ENCODE measurements at regions not wholly inside any gene's neighbourhood (a gene's known extent, or its start where the extent isn't known, plus 50 kb on each side); places are given as distances from the start of the nearest gene placed in this dataset.

- no peak overlapping the region for H3K4me3 ChIP-seq
- H3K4me1 ChIP-seq: no peaks in the 10 kb centered on the region
- H3K27me3 ChIP-seq: no peaks in the 10 kb centered on the region
- no peaks in the 10 kb centered on the region for H3K36me3 ChIP-seq
- no peaks in the 10 kb centered on the region for H3K9me3 ChIP-seq
- no peak overlapping the region for H3K27ac ChIP-seq (replicated peaks in 1 of 4)
- WGBS: 87% methylated on average over 2 of the region's 2 CpGs
- TF ChIP-seq CTCF (IDR thresholded peaks at IDR 0.05) (no peak), EP300 (IDR thresholded peaks at IDR 0.05) (no peak), POLR2A (IDR thresholded peaks at IDR 0.05; ENCODE audit: low read depth) (no peak), POLR2AphosphoS5 (IDR thresholded peaks at IDR 0.05) (no peak)
- DNase-seq (ENCODE audit: extremely low spot score): no peak
- intact Hi-C loops (cut with DNase I): no loop called here
Measured at GRCh38 chr11:109856928-109857327, 236.3 kb upstream of the ZC3H12C start.

GRCh38 chr11:109857637-109858036, 235.6 kb upstream of the ZC3H12C start:
- Histone ChIP-seq H3K27me3 (no peaks in the 10 kb centered on the region), H3K4me3 (no peak overlapping the region), H3K27ac (replicated peaks in 1 of 4) (no peak overlapping the region), H3K36me3 (no peaks in the 10 kb centered on the region), H3K4me1 (peaks cover 0 to 1% (median 0%) of the 10 kb centered on the region in 4 donors), H3K9me3 (no peaks in the 10 kb centered on the region)
- intact Hi-C loops (cut with DNase I): no loop called here
- no peak for DNase-seq (ENCODE audit: extremely low spot score)
- TF ChIP-seq CTCF (IDR thresholded peaks at IDR 0.05) (no peak), EP300 (IDR thresholded peaks at IDR 0.05) (no peak), POLR2A (IDR thresholded peaks at IDR 0.05; ENCODE audit: low read depth) (no peak), POLR2AphosphoS5 (IDR thresholded peaks at IDR 0.05) (no peak)

GRCh38 chr11:109858152-109858551, 235.0 kb upstream of the ZC3H12C start:
- no peaks in the 10 kb centered on the region for H3K36me3 ChIP-seq
- no peak overlapping the region for H3K27ac ChIP-seq (replicated peaks in 1 of 4)
- no peak overlapping the region for H3K4me3 ChIP-seq
- peaks cover 0 to 5% (median 0%) of the 10 kb centered on the region in 4 donors for H3K4me1 ChIP-seq
- DNase-seq (ENCODE audit: extremely low spot score): no peak
- intact Hi-C loops (cut with DNase I): no loop called here
- no peaks in the 10 kb centered on the region for H3K27me3 ChIP-seq
- no peaks in the 10 kb centered on the region for H3K9me3 ChIP-seq
- 84% methylated on average over 4 of the region's 4 CpGs for WGBS
- TF ChIP-seq POLR2AphosphoS5 (IDR thresholded peaks at IDR 0.05) (no peak), EP300 (IDR thresholded peaks at IDR 0.05) (no peak)

DNA sequence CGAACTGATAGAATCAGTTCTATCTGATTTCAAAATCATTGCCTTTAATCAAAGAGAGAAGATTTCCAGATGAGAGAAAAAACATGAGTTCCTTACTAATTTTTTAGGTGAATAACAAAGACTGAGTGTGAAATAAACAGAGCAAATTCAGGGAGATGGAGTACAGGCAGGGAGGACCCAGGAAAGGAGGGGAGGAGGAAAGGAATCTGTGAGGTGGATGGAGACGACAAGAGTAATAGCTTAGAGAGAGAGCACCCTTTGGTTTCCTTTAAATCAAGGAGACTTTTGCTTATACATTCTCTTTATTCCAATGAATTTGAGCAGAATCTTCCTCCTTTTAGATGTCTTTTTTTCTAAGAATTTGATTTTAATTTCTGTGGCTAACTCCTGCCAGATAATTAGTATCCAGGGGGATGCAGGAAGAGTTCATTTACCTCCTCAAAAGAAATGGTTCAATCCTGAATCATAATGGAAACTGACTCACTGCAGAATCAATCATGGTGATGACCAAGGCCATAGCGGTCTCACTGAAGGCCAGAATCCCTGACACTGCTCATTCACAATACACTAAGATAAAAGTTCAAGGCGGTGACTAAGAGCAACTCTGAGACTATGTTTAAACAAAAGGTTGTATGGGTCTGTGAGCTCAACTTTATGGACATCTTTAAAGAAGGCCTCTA, 234.0 kb upstream of the ZC3H12C start:
- WGBS: 71% methylated on average over 4 of the region's 4 CpGs
- no peak for TF ChIP-seq POLR2A (IDR thresholded peaks at IDR 0.05; ENCODE audit: low read depth)
- TF ChIP-seq POLR2AphosphoS5 (IDR thresholded peaks at IDR 0.05): no peak
- TF ChIP-seq CTCF (IDR thresholded peaks at IDR 0.05): no peak
- TF ChIP-seq EP300 (IDR thresholded peaks at IDR 0.05): no peak
- H3K36me3 ChIP-seq: no peaks in the 10 kb centered on the region
- no peaks in the 10 kb centered on the region for H3K27me3 ChIP-seq
- H3K4me3 ChIP-seq: no peak overlapping the region
- intact Hi-C loops (cut with DNase I): no loop called here
- no peak overlapping the region for H3K27ac ChIP-seq (replicated peaks in 1 of 4)
- H3K9me3 ChIP-seq: no peaks in the 10 kb centered on the region
- H3K4me1 ChIP-seq: peaks cover 0 to 5% (median 0%) of the 10 kb centered on the region in 4 donors
- no peak for DNase-seq (ENCODE audit: extremely low spot score)

DNA sequence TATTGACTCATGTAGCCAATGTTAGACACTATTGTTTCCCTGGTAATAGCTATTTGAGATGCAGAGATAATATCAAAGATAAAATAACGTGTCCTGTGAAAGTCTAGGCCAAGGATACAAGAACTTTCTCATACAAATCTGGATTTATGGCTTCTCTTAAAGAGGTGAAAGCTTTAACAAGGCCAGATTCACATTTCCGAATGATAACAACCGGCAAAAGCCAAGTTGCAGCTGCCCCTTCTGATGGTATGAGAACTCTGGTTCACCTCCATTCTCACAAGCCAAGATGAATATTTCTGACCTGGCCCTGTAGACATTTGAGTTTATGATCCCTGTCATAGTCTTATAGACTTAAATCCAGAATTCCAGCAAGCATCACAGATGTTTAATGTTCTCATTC, 230.4 kb upstream of the ZC3H12C start:
- no peak for TF ChIP-seq CTCF (IDR thresholded peaks at IDR 0.05)
- TF ChIP-seq EP300 (IDR thresholded peaks at IDR 0.05): no peak
- TF ChIP-seq POLR2AphosphoS5 (IDR thresholded peaks at IDR 0.05): no peak
- no peak for TF ChIP-seq POLR2A (IDR thresholded peaks at IDR 0.05; ENCODE audit: low read depth)
- H3K9me3 ChIP-seq: no peaks in the 10 kb centered on the region
- H3K4me3 ChIP-seq: no peak overlapping the region
- WGBS: 51% methylated on average over 3 of the region's 3 CpGs
- no peak for DNase-seq (ENCODE audit: extremely low spot score)
- H3K36me3 ChIP-seq: no peaks in the 10 kb centered on the region
- intact Hi-C loops (cut with DNase I): no loop called here
- H3K27ac ChIP-seq (replicated peaks in 1 of 4): no peak overlapping the region
- H3K27me3 ChIP-seq: no peaks in the 10 kb centered on the region
- peaks cover 0 to 9% (median 3%) of the 10 kb centered on the region in 4 donors for H3K4me1 ChIP-seq

All from esophagus muscularis mucosa (tissue), 4 donors.